GM12878 (cell line): ENCODE measurements at regions not wholly inside any gene's neighbourhood (a gene's known extent, or its start where the extent isn't known, plus 50 kb on each side); places are given as distances from the start of the nearest gene placed in this dataset.

ENCODE experiments used
- ATAC-seq: fragments of 200-7000 bp; cut with Tn5 transposase; 3 replicates; pipeline ENCODE4 v1.9.1; 2020; ENCODE audit warnings: mild to moderate bottlenecking, moderate library complexity
- BruUV-seq: library from RNA; stranded (reverse); fragments of 400-500 nt; replicated peaks from 2 replicates; lab custom pipeline; 2021; lab: Mats Ljungman, UMichigan
- CTCF ChIA-PET: fragments of 300-600 bp; sonication (Branson Sonifier 250); formaldehyde crosslinking; extraction: SDS; loops from one replicate; lab custom pipeline; 2021; ENCODE audit warnings: inconsistent platforms; lab: Yijun Ruan, JAX
- POLR2A ChIA-PET: fragments of 350-600 bp; formaldehyde crosslinking; extraction: SDS; loops from one replicate; lab custom pipeline; 2021; ENCODE audit warnings: inconsistent platforms; lab: Charles Lee
- RAD21 ChIA-PET: fragments of 300-600 bp; sonication (Branson Sonifier 250); formaldehyde crosslinking; loops from one replicate; lab custom pipeline; 2023; ENCODE audit warnings: antibody characterized with exemption; ENCODE audit not compliant: unreplicated experiment; lab: Charles Lee
- SMC1A ChIA-PET: fragments of 300-600 bp; sonication (Branson Sonifier 250); formaldehyde crosslinking; loops from one replicate; lab custom pipeline; 2023; ENCODE audit not compliant: unreplicated experiment, uncharacterized antibody; lab: Charles Lee
- DNase-seq: peaks from one replicate; pipeline ENCODE4 v3.0.0-alpha.2; 2011; ENCODE audit warnings: low read depth, low spot score
- FAIRE-seq: peaks from 3 replicates; lab custom pipeline; 2011; peaks lifted over from hg19 to GRCh38; lab: Jason Lieb, UNC
- H2AFZ ChIP-seq: 2 replicates; pipeline ENCODE4 v1.6.0; 2011; ENCODE audit warnings: low read depth, low read length, control low read depth; ENCODE audit not compliant: control insufficient read depth
- H3K27ac ChIP-seq: 2 replicates; pipeline ENCODE4 v1.5.1; 2011; ENCODE audit warnings: control low read depth; ENCODE audit not compliant: control insufficient read depth, insufficient read depth
- H3K27me3 ChIP-seq, 2 experiments: replicated peaks in 1 of 2; 2 replicates each; pipeline versions ENCODE4 v1.6.0 to v1.6.1; 2011; ENCODE audit warnings: low read length in 1 of 2; ENCODE audit not compliant: control insufficient read depth in 2 of 2, insufficient read depth in 2 of 2
- H3K36me3 ChIP-seq, 2 experiments: 2 replicates each; pipeline ENCODE4 v1.5.1; 2011; ENCODE audit warnings: low read length in 1 of 2; ENCODE audit not compliant: control insufficient read depth in 2 of 2, insufficient read depth in 2 of 2
- H3K4me1 ChIP-seq: 2 replicates; pipeline ENCODE4 v1.6.1; 2011; ENCODE audit warnings: mild to moderate bottlenecking, low read length, moderate library complexity, mixed read lengths; ENCODE audit not compliant: control insufficient read depth, insufficient read depth
- H3K4me2 ChIP-seq: 2 replicates; pipeline ENCODE4 v1.6.0; 2011; ENCODE audit warnings: control low read depth; ENCODE audit not compliant: control insufficient read depth, insufficient read depth
- H3K4me3 ChIP-seq: fragments of 200-600 bp; sonication (generic); 2 replicates; pipeline ENCODE4 v1.5.1; 2016
- H3K79me2 ChIP-seq: 2 replicates; pipeline ENCODE4 v1.6.0; 2011; ENCODE audit warnings: low read length; ENCODE audit not compliant: control insufficient read depth, insufficient read depth
- H3K9ac ChIP-seq: 2 replicates; pipeline ENCODE4 v1.8.0; 2011; ENCODE audit warnings: low read length, control low read depth, mixed read lengths; ENCODE audit not compliant: control insufficient read depth, insufficient read depth
- H3K9me3 ChIP-seq: replicated peaks from 3 replicates; pipeline ENCODE4 v1.5.1; 2011; ENCODE audit warnings: mild to moderate bottlenecking, low read length; ENCODE audit not compliant: control insufficient read depth, insufficient read depth
- H4K20me1 ChIP-seq: 2 replicates; pipeline ENCODE4 v1.6.0; 2011; ENCODE audit not compliant: control insufficient read depth, insufficient read depth
- IKZF1 ChIP-seq: fragments of 450-650 bp; conservative IDR thresholded peaks from 2 replicates; pipeline ENCODE4 v1.6.1; 2017; ENCODE audit warnings: antibody characterized with exemption, mild to moderate bottlenecking
- STAT3 ChIP-seq: IDR thresholded peaks from 2 replicates; pipeline ENCODE4 v1.6.1; 2011; ENCODE audit warnings: low read depth, low read length, improper control_type of control experiment
- TCF7 ChIP-seq: IDR thresholded peaks from 2 replicates; pipeline ENCODE4 v1.6.1; 2014; ENCODE audit warnings: antibody characterized with exemption, borderline replicate concordance
- WGBS: methylation state at CpG from one replicate; pipeline ENCODE4 v1.1.6; 2016; ENCODE audit warnings: low lambda C conversion rate; ENCODE audit not compliant: insufficient replicate concordance, insufficient coverage; ENCODE audit errors: missing lambda C conversion rate; 5-methylcytosine and 5-hydroxymethylcytosine counted together
- in situ Hi-C: fragments of 300-500 bp; cut with MboI; formaldehyde crosslinking; loops from 9 replicates; pipeline ENCODE4 v1.14.3; 2018; ENCODE audit warnings: mixed read lengths
- intact Hi-C: fragments of 100-400 bp; cut with micrococcal nuclease; formaldehyde crosslinking; loops from one replicate; pipeline ENCODE4 v1.14.2; 2022; ENCODE audit not compliant: unreplicated experiment
- TF ChIP-seq, protein P1 (sequence below): IDR thresholded peaks from 2 replicates; pipeline ENCODE4 v1.6.1; 2012; ENCODE audit warnings: low read depth, low read length, improper control_type of control experiment
- TF ChIP-seq, protein P2 (sequence below): fragments of 450-650 bp; IDR thresholded peaks from 2 replicates; pipeline ENCODE4 v1.6.1; 2016; ENCODE audit warnings: mild to moderate bottlenecking

DNA sequence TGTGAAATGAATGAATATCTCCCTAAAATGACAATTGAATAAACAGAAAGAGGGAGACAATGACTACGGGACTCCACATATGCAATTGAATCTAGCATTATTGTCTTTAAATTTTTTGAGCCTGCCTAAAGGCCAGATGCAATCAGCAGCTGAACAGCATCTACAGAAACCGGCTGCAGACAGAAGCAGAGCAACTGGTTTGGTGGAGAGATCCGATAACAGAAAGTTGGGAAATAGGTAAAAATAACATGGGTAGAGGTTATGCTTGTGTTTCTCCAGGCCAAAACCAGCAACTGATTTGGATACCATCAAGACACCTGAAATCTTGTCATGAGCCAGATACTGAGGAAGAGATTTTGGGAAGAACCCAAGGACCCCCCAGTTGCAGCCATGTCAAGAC lies 146.6 kb downstream of the ZNF33B start (continued):
- TF ChIP-seq, protein P1, sequence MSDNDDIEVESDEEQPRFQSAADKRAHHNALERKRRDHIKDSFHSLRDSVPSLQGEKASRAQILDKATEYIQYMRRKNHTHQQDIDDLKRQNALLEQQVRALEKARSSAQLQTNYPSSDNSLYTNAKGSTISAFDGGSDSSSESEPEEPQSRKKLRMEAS, result no peak

DNA sequence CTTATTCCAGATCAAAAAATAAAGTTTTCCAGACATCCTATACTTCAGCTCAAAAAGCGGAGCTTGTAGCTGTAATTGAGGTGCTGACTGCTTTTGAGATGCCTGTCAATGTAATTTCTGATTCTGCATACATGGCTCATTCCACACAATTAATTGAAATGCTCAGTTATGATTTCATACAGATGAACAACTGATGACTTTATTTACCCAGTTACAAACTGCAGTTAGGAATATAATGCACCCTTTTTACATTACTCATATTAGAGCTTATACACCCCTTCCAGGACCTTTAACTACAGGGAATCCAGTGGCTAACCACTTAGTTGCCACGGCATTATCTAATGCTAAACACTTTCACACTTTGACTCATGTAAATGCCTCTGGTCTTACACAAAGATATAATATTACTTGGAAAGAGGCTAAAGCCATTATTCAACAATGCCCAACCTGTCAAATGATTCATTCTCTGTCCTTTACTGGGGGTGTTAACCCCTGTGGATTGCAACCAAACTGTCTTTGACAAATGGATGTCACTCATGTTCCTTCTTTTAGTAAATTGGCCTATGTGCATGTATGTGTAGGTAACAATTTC lies 147.3 kb downstream of the ZNF33B start:
- Histone ChIP-seq H3K36me3 (no peaks in the 10 kb centered on the region), H3K9me3 (no peaks in the 10 kb centered on the region; the same call in 2 of the 3 replicates), H3K4me1 (no peaks in the 10 kb centered on the region), H3K4me2 (no peak overlapping the region), H3K27me3 (no peaks in the 10 kb centered on the region), H3K4me3 (no peak overlapping the region), H4K20me1 (no peaks in the 10 kb centered on the region), H2AFZ (no peak overlapping the region), H3K27ac (no peak overlapping the region), H3K79me2 (no peaks in the 10 kb centered on the region), H3K9ac (no peak overlapping the region)
- ChIA-PET SMC1A (no interaction called here), RAD21 (no interaction called here), POLR2A (no interaction called here), CTCF (no interaction called here)
- no peak for ATAC-seq
- 3% methylated on average over 2 of the region's 2 CpGs for WGBS
- intact Hi-C loops (no loop called here), in situ Hi-C loops (no loop called here)
- no TSS peak for BruUV-seq
- no peak for DNase-seq
- no peak for FAIRE-seq
- TF ChIP-seq TCF7 (no peak), IKZF1 (0 out of 2 replicates have a peak, but pooled peaks have one; percentile 27), STAT3 (no peak)
- TF ChIP-seq, protein P2, sequence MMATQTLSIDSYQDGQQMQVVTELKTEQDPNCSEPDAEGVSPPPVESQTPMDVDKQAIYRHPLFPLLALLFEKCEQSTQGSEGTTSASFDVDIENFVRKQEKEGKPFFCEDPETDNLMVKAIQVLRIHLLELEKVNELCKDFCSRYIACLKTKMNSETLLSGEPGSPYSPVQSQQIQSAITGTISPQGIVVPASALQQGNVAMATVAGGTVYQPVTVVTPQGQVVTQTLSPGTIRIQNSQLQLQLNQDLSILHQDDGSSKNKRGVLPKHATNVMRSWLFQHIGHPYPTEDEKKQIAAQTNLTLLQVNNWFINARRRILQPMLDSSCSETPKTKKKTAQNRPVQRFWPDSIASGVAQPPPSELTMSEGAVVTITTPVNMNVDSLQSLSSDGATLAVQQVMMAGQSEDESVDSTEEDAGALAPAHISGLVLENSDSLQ, result peak; percentile 32; the same call in 1 of the 2 replicates
